ENCODE measurements at regions not wholly inside any gene's neighbourhood (a gene's known extent, or its start where the extent isn't known, plus 50 kb on each side); places are given as distances from the start of the nearest gene placed in this dataset.
"Not testable (repeated sequence)": the region's sequence is repeated elsewhere in the genome, so short reads cannot be mapped to it uniquely, and the experiment has no call there.

- H3K27me3 ChIP-seq (replicated peaks in 1 of 2; ENCODE audit: control insufficient read depth in 2 of 2, extremely low read depth in 1 of 2, insufficient read depth in 2 of 2, low read length in 1 of 2); POLR2A ChIA-PET; H3K36me3 Mint-ChIP-seq; DNase-seq; H3K9me3 ChIP-seq; H3K27ac Mint-ChIP-seq; CTCF ChIA-PET; H3K36me3 ChIP-seq (ENCODE audit: control insufficient read depth in 2 of 2, extremely low read depth in 1 of 2, insufficient read depth in 1 of 2, low read length in 1 of 2); H3K9me3 Mint-ChIP-seq; H3K4me1 Mint-ChIP-seq; H3K27ac ChIP-seq (ENCODE audit: low read length); H3K4me1 ChIP-seq (ENCODE audit: control insufficient read depth in 1 of 2, extremely low read depth in 1 of 2, insufficient read depth in 2 of 2, low read length in 2 of 2); H3K4me3 Mint-ChIP-seq; H3K4me3 ChIP-seq (ENCODE audit: control insufficient read depth in 1 of 2, extremely low read depth in 1 of 2, low read length in 1 of 2); ATAC-seq (replicated peaks in 1 of 4): not testable (repeated sequence)
- peaks cover 24 to 31% of the 10 kb centered on the region in 2 donors for H3K27me3 Mint-ChIP-seq
- 6% methylated on average over 2 of the region's 3 CpGs for WGBS (ENCODE audit: insufficient coverage)
These were observed 346.6 kb downstream of the KLF13 start for GRCh38 chr15:31673263-31673662.

GRCh38 chr15:31681529-31682259 is 348.6 kb upstream of the CHRNA7 start:
- WGBS (ENCODE audit: insufficient coverage) = no CpG with 5 or more reads among the region's 1 CpG
- H3K27ac ChIP-seq (ENCODE audit: low read length); H3K4me1 ChIP-seq (ENCODE audit: control insufficient read depth in 1 of 2, extremely low read depth in 1 of 2, insufficient read depth in 2 of 2, low read length in 2 of 2); H3K27ac Mint-ChIP-seq; ATAC-seq (replicated peaks in 1 of 4); H3K36me3 Mint-ChIP-seq; H3K9me3 Mint-ChIP-seq; H3K4me1 Mint-ChIP-seq; H3K27me3 ChIP-seq (replicated peaks in 1 of 2; ENCODE audit: control insufficient read depth in 2 of 2, extremely low read depth in 1 of 2, insufficient read depth in 2 of 2, low read length in 1 of 2); H3K4me3 Mint-ChIP-seq; DNase-seq; H3K4me3 ChIP-seq (ENCODE audit: control insufficient read depth in 1 of 2, extremely low read depth in 1 of 2, low read length in 1 of 2); POLR2A ChIA-PET; CTCF ChIA-PET; H3K9me3 ChIP-seq; H3K36me3 ChIP-seq (ENCODE audit: control insufficient read depth in 2 of 2, extremely low read depth in 1 of 2, insufficient read depth in 1 of 2, low read length in 1 of 2): not testable (repeated sequence)
- peaks cover 6 to 16% of the 10 kb centered on the region in 2 donors for H3K27me3 Mint-ChIP-seq

GRCh38 chr15:31687088-31687487 is 343.2 kb upstream of the CHRNA7 start:
- H3K27ac ChIP-seq (ENCODE audit: low read length); DNase-seq; H3K4me3 ChIP-seq (ENCODE audit: control insufficient read depth in 1 of 2, extremely low read depth in 1 of 2, low read length in 1 of 2); H3K9me3 Mint-ChIP-seq; H3K4me3 Mint-ChIP-seq; H3K36me3 Mint-ChIP-seq; H3K9me3 ChIP-seq; H3K27me3 ChIP-seq (replicated peaks in 1 of 2; ENCODE audit: control insufficient read depth in 2 of 2, extremely low read depth in 1 of 2, insufficient read depth in 2 of 2, low read length in 1 of 2); CTCF ChIA-PET; ATAC-seq (replicated peaks in 1 of 4); POLR2A ChIA-PET; H3K27me3 Mint-ChIP-seq; H3K36me3 ChIP-seq (ENCODE audit: control insufficient read depth in 2 of 2, extremely low read depth in 1 of 2, insufficient read depth in 1 of 2, low read length in 1 of 2); H3K4me1 Mint-ChIP-seq; H3K4me1 ChIP-seq (ENCODE audit: control insufficient read depth in 1 of 2, extremely low read depth in 1 of 2, insufficient read depth in 2 of 2, low read length in 2 of 2); H3K27ac Mint-ChIP-seq: not testable (repeated sequence)
- WGBS (ENCODE audit: insufficient coverage) = no CpG with 5 or more reads among the region's 8 CpGs

GRCh38 chr15:31696509-31696908 is 333.8 kb upstream of the CHRNA7 start:
- H3K27ac ChIP-seq (ENCODE audit: low read length); H3K9me3 Mint-ChIP-seq; H3K4me3 ChIP-seq (ENCODE audit: control insufficient read depth in 1 of 2, extremely low read depth in 1 of 2, low read length in 1 of 2); H3K27me3 Mint-ChIP-seq; ATAC-seq (replicated peaks in 1 of 4); CTCF ChIA-PET; H3K4me1 Mint-ChIP-seq; H3K36me3 Mint-ChIP-seq; H3K36me3 ChIP-seq (ENCODE audit: control insufficient read depth in 2 of 2, extremely low read depth in 1 of 2, insufficient read depth in 1 of 2, low read length in 1 of 2); H3K27ac Mint-ChIP-seq; H3K9me3 ChIP-seq; POLR2A ChIA-PET; H3K4me3 Mint-ChIP-seq; H3K4me1 ChIP-seq (ENCODE audit: control insufficient read depth in 1 of 2, extremely low read depth in 1 of 2, insufficient read depth in 2 of 2, low read length in 2 of 2); H3K27me3 ChIP-seq (replicated peaks in 1 of 2; ENCODE audit: control insufficient read depth in 2 of 2, extremely low read depth in 1 of 2, insufficient read depth in 2 of 2, low read length in 1 of 2); DNase-seq: not testable (repeated sequence)
- no CpG with 5 or more reads among the region's 5 CpGs for WGBS (ENCODE audit: insufficient coverage)

GRCh38 chr15:31705076-31705678 is 325.1 kb upstream of the CHRNA7 start:
- H3K9me3 Mint-ChIP-seq; H3K9me3 ChIP-seq; H3K4me1 Mint-ChIP-seq; POLR2A ChIA-PET; H3K27me3 Mint-ChIP-seq; ATAC-seq (replicated peaks in 1 of 4); H3K27ac Mint-ChIP-seq; H3K36me3 ChIP-seq (ENCODE audit: control insufficient read depth in 2 of 2, extremely low read depth in 1 of 2, insufficient read depth in 1 of 2, low read length in 1 of 2); H3K4me3 ChIP-seq (ENCODE audit: control insufficient read depth in 1 of 2, extremely low read depth in 1 of 2, low read length in 1 of 2); H3K27ac ChIP-seq (ENCODE audit: low read length); H3K36me3 Mint-ChIP-seq; H3K4me1 ChIP-seq (ENCODE audit: control insufficient read depth in 1 of 2, extremely low read depth in 1 of 2, insufficient read depth in 2 of 2, low read length in 2 of 2); CTCF ChIA-PET; DNase-seq; H3K4me3 Mint-ChIP-seq; H3K27me3 ChIP-seq (replicated peaks in 1 of 2; ENCODE audit: control insufficient read depth in 2 of 2, extremely low read depth in 1 of 2, insufficient read depth in 2 of 2, low read length in 1 of 2): not testable (repeated sequence)
- WGBS (ENCODE audit: insufficient coverage) = no CpG with 5 or more reads among the region's 7 CpGs

GRCh38 chr15:31707944-31708702 is 322.2 kb upstream of the CHRNA7 start:
- H3K27me3 Mint-ChIP-seq; H3K36me3 ChIP-seq (ENCODE audit: control insufficient read depth in 2 of 2, extremely low read depth in 1 of 2, insufficient read depth in 1 of 2, low read length in 1 of 2); H3K4me1 Mint-ChIP-seq; CTCF ChIA-PET; H3K27ac ChIP-seq (ENCODE audit: low read length); H3K36me3 Mint-ChIP-seq; H3K27me3 ChIP-seq (replicated peaks in 1 of 2; ENCODE audit: control insufficient read depth in 2 of 2, extremely low read depth in 1 of 2, insufficient read depth in 2 of 2, low read length in 1 of 2); POLR2A ChIA-PET; H3K9me3 ChIP-seq; DNase-seq; H3K4me1 ChIP-seq (ENCODE audit: control insufficient read depth in 1 of 2, extremely low read depth in 1 of 2, insufficient read depth in 2 of 2, low read length in 2 of 2); H3K4me3 Mint-ChIP-seq; H3K4me3 ChIP-seq (ENCODE audit: control insufficient read depth in 1 of 2, extremely low read depth in 1 of 2, low read length in 1 of 2); H3K9me3 Mint-ChIP-seq; H3K27ac Mint-ChIP-seq: not testable (repeated sequence)
- ATAC-seq (replicated peaks in 1 of 4) = peak in 2 of 4 experiments; percentile 26 to 59
- WGBS (ENCODE audit: insufficient coverage) = no CpG with 5 or more reads among the region's 8 CpGs
